Activated CD4-positive, alpha-beta T cell treated with anti-CD3 and anti-CD28 coated beads, Interleukin-2, amount 10 ng/mL, durations not matched to agents 24 days and 14 days (primary cell): ENCODE measurements at regions not wholly inside any gene's neighbourhood (a gene's known extent, or its start where the extent isn't known, plus 50 kb on each side); places are given as distances from the start of the nearest gene placed in this dataset.

Experiments used
- DNase-seq: peaks from one replicate; pipeline ENCODE4 v3.0.0; 2022
- H3K27ac Mint-ChIP-seq: one replicate; pipeline ENCODE4 v1.8.0; 2022; ENCODE audit warnings: mild to moderate bottlenecking, mixed read lengths
- H3K27me3 Mint-ChIP-seq: one replicate; pipeline ENCODE4 v1.8.0; 2022; ENCODE audit warnings: mixed read lengths
- H3K36me3 Mint-ChIP-seq: one replicate; pipeline ENCODE4 v1.8.0; 2022; ENCODE audit warnings: low read depth, mild to moderate bottlenecking, mixed read lengths
- H3K4me1 Mint-ChIP-seq: one replicate; pipeline ENCODE4 v1.8.0; 2021; ENCODE audit warnings: mixed read lengths
- H3K4me3 Mint-ChIP-seq: one replicate; pipeline ENCODE4 v1.8.0; 2022; ENCODE audit warnings: mild to moderate bottlenecking, moderate library complexity, mixed read lengths
- H3K9me3 Mint-ChIP-seq: one replicate; pipeline ENCODE4 v1.8.0; 2021; ENCODE audit warnings: mixed read lengths
- intact Hi-C: fragments of 100-400 bp; cut with micrococcal nuclease; formaldehyde crosslinking; loops from one replicate; pipeline ENCODE4 v1.15.1; 2023

GRCh38 chr20:52242237-52243230 is 51.0 kb upstream of the ZFP64 start:
- Mint-ChIP-seq H3K36me3 (no peaks in the 10 kb centered on the region), H3K4me1 (no peaks in the 10 kb centered on the region), H3K9me3 (no peaks in the 10 kb centered on the region), H3K27me3 (peaks cover 2% of the 10 kb centered on the region), H3K27ac (no peak overlapping the region), H3K4me3 (no peak overlapping the region)
- intact Hi-C loops = loop anchor here (1.0 to 5.0 kb wide), 3 partner anchors 137 to 1955 kb away; no protein-coding TSS in a partner anchor
- DNase-seq = no peak
